ENCODE measurements at regions not wholly inside any gene's neighbourhood (a gene's known extent, or its start where the extent isn't known, plus 50 kb on each side); places are given as distances from the start of the nearest gene placed in this dataset.
"Not testable (repeated sequence)": the region's sequence is repeated elsewhere in the genome, so short reads cannot be mapped to it uniquely, and the experiment has no call there.

DNA sequence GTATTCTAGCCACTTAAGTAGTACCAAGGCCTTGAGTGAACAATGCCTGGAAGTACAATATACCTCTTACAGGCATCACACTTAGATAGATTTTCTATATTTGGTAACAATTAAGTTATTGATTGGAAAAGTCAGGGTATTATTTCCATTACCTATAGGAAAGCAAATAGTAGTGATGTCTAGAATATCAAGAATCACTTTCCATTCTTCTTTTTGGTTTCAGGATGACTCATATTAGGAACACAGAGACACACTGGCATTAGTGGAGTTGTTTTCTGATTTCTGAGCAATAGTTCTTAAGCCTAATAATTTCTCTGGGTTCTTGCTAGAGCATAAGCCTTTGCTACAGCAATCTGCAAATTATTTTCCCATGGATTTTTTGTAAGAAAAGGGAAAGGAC lies 1640.0 kb upstream of the SEL1L start:
- Histone ChIP-seq H3K27me3 (ENCODE audit: insufficient read depth, low read length) (no peaks in the 10 kb centered on the region), H3K27ac (ENCODE audit: low read depth, low read length) (no peak overlapping the region), H3K36me3 (ENCODE audit: insufficient read depth, low read length) (no peaks in the 10 kb centered on the region), H2AFZ (ENCODE audit: low read length, unreplicated experiment) (no peak overlapping the region), H3K79me2 (ENCODE audit: control insufficient read depth, insufficient read depth, low read length, unreplicated experiment) (no peaks in the 10 kb centered on the region), H3K4me3 (ENCODE audit: low read depth, low read length) (no peak overlapping the region), H3K4me1 (ENCODE audit: control insufficient read depth, insufficient read depth, low read length, unreplicated experiment) (no peaks in the 10 kb centered on the region)

DNA sequence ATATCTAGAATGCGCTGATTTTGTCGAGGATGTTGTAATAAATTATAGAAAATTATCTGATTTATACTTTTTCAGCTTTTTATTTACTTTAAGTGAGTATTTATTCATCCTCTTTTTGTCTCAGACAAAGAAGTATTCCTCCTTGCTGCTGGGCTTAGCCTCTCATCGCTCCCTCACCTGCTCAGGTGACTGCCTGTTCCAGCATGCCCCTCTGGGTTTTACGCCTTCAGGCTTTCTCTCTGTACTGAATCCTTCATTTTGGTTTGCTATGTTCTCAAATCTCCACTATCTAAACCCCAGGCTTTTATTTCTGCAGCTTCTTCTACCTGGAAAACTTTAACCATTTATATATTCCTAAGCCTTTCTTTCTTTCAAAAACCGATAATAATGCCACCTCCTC lies 1650.9 kb upstream of the SEL1L start:
- Histone ChIP-seq H3K36me3 (ENCODE audit: insufficient read depth, low read length) (no peaks in the 10 kb centered on the region), H3K27ac (ENCODE audit: low read depth, low read length) (no peak overlapping the region), H3K79me2 (ENCODE audit: control insufficient read depth, insufficient read depth, low read length, unreplicated experiment) (no peaks in the 10 kb centered on the region), H2AFZ (ENCODE audit: low read length, unreplicated experiment) (no peak overlapping the region), H3K4me3 (ENCODE audit: low read depth, low read length) (no peak overlapping the region), H3K27me3 (ENCODE audit: insufficient read depth, low read length) (no peaks in the 10 kb centered on the region), H3K4me1 (ENCODE audit: control insufficient read depth, insufficient read depth, low read length, unreplicated experiment) (no peaks in the 10 kb centered on the region)

DNA sequence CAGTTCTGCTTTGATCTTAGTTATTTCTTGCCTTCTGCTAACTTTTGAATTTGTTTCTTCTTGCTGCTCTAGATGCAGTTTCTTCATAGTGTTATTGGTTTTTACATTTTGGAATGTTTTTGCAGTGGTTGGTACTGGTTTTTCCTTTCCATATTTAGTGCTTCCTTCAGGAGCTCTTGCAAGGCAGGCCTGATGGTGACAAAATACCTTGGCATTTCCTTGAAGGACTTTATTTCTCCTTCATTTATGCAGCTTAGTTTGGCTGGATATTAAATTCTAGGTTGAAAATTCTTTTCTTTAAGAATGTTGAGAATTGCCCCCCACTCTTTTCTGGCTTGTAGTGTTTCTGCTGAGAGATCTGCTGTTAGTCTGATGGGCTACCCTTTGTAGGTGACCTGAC lies 1654.7 kb upstream of the SEL1L start:
- H3K36me3 ChIP-seq (ENCODE audit: insufficient read depth, low read length); H3K4me3 ChIP-seq (ENCODE audit: low read depth, low read length); H3K27me3 ChIP-seq (ENCODE audit: insufficient read depth, low read length); H3K79me2 ChIP-seq (ENCODE audit: control insufficient read depth, insufficient read depth, low read length, unreplicated experiment); H2AFZ ChIP-seq (ENCODE audit: low read length, unreplicated experiment); H3K4me1 ChIP-seq (ENCODE audit: control insufficient read depth, insufficient read depth, low read length, unreplicated experiment); H3K27ac ChIP-seq (ENCODE audit: low read depth, low read length): not testable (repeated sequence)

DNA sequence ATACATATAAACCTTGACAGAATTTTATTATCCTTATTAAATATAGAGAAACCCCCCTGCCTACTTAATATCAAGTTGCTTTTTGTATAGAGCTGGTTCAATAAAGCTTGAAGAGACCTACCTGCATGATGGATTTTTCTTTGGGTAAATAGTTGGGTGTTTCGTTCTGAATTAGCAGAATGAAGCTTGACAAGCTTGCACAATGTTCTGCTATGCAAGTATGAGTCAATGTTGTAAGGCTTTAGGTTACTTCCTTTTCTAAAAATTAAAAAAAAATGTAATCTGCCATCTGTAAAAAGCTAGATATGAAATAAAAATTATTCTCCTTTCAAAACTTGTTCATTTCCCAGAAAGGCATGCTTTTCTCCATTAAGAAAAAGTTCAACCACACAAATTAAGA lies 1662.6 kb upstream of the SEL1L start:
- Histone ChIP-seq H3K4me3 (ENCODE audit: low read depth, low read length) (no peak overlapping the region), H3K27ac (ENCODE audit: low read depth, low read length) (no peak overlapping the region), H3K27me3 (ENCODE audit: insufficient read depth, low read length) (no peaks in the 10 kb centered on the region), H3K79me2 (ENCODE audit: control insufficient read depth, insufficient read depth, low read length, unreplicated experiment) (no peaks in the 10 kb centered on the region), H3K36me3 (ENCODE audit: insufficient read depth, low read length) (no peaks in the 10 kb centered on the region), H3K4me1 (ENCODE audit: control insufficient read depth, insufficient read depth, low read length, unreplicated experiment) (no peaks in the 10 kb centered on the region), H2AFZ (ENCODE audit: low read length, unreplicated experiment) (no peak overlapping the region)

DNA sequence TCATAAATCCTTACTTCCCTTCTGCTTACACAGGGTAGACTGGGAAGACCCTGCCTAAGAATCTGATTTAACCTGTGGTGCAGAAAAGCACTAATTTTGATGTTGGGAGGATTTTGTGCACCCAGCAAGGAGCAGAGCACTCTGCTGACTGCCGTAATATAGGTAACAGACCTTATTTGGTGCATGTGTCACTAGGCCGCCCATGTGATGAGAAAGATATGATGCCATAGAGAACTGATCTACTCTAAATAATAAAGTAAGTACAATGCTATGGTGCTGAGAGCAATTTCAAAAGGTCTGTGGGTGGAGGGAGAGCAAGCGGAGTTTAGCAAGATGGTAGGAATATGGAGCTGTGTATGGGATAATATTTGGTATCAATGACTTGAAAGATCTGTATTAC lies 1663.6 kb upstream of the SEL1L start:
- Histone ChIP-seq H3K36me3 (ENCODE audit: insufficient read depth, low read length) (no peaks in the 10 kb centered on the region), H3K4me1 (ENCODE audit: control insufficient read depth, insufficient read depth, low read length, unreplicated experiment) (no peaks in the 10 kb centered on the region), H3K27ac (ENCODE audit: low read depth, low read length) (no peak overlapping the region), H3K27me3 (ENCODE audit: insufficient read depth, low read length) (no peaks in the 10 kb centered on the region), H3K79me2 (ENCODE audit: control insufficient read depth, insufficient read depth, low read length, unreplicated experiment) (no peaks in the 10 kb centered on the region), H3K4me3 (ENCODE audit: low read depth, low read length) (no peak overlapping the region), H2AFZ (ENCODE audit: low read length, unreplicated experiment) (no peak overlapping the region)

DNA sequence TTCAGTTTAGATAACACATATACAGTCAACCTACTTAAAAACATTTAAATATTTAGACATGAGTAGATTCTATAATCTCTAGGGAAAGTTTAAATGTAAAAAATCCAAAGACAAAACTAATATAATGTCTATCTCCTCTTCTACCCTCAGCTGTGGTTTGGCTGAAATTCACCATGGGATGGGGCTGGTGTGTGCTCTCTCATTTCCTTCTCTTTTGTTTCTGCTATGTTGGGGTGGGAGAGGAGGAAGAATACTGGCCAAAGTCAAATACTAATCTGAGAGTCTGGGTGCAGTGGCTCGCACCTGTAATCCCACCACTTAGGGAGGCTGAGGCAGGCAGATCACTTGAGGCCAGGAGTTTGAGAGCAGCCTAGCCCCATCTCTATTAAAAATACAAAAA lies 1673.9 kb upstream of the SEL1L start:
- Histone ChIP-seq H3K4me3 (ENCODE audit: low read depth, low read length) (no peak overlapping the region), H2AFZ (ENCODE audit: low read length, unreplicated experiment) (no peak overlapping the region), H3K27me3 (ENCODE audit: insufficient read depth, low read length) (no peaks in the 10 kb centered on the region), H3K36me3 (ENCODE audit: insufficient read depth, low read length) (no peaks in the 10 kb centered on the region), H3K79me2 (ENCODE audit: control insufficient read depth, insufficient read depth, low read length, unreplicated experiment) (no peaks in the 10 kb centered on the region), H3K4me1 (ENCODE audit: control insufficient read depth, insufficient read depth, low read length, unreplicated experiment) (no peaks in the 10 kb centered on the region), H3K27ac (ENCODE audit: low read depth, low read length) (no peak overlapping the region)

DNA sequence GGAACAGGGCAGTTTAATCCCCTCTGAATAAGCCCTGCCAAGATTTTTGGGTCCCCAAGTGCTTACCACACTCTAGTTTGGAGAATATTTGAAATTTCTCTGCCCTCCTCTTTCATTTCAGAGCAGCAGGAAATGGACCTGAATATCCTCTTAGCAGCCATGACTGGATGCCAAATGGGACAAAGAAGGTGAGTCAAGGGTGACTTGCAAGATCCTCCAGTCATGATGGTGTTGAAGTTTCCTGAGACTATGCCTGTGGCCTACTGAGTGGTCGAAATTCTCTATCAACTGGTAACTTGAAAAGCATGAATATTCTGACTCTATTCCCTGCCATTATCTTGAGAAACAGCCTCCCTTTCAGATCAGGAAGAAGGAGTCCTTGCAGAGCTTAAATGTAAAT lies 1674.7 kb upstream of the SEL1L start:
- Histone ChIP-seq H3K4me1 (ENCODE audit: control insufficient read depth, insufficient read depth, low read length, unreplicated experiment) (no peaks in the 10 kb centered on the region), H2AFZ (ENCODE audit: low read length, unreplicated experiment) (no peak overlapping the region), H3K4me3 (ENCODE audit: low read depth, low read length) (no peak overlapping the region), H3K79me2 (ENCODE audit: control insufficient read depth, insufficient read depth, low read length, unreplicated experiment) (no peaks in the 10 kb centered on the region), H3K27me3 (ENCODE audit: insufficient read depth, low read length) (no peaks in the 10 kb centered on the region), H3K36me3 (ENCODE audit: insufficient read depth, low read length) (no peaks in the 10 kb centered on the region), H3K27ac (ENCODE audit: low read depth, low read length) (no peak overlapping the region)

DNA sequence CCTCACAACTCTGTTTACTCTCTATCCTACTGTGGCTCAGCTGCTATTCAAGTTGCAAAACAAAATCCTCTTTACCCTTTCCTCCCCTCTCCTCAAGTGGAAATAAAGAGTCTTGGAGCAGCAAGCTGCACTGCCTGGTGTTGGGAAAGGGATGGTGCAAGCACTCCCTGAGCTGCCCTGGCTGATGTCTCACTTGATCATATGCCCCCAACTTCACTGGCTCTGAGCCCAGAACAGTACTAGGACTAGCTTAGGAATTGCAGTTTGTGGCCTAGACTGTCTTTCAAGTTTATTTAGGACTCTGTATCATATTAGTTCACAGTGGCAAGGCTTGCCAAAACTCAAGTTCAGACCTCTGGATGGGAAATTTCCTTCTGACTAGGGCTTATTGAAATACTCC lies 1683.8 kb upstream of the SEL1L start:
- H2AFZ ChIP-seq (ENCODE audit: low read length, unreplicated experiment), result no peak overlapping the region
- no peaks in the 10 kb centered on the region for H3K36me3 ChIP-seq (ENCODE audit: insufficient read depth, low read length)
- H3K79me2 ChIP-seq (ENCODE audit: control insufficient read depth, insufficient read depth, low read length, unreplicated experiment), result no peaks in the 10 kb centered on the region
- no peaks in the 10 kb centered on the region for H3K27me3 ChIP-seq (ENCODE audit: insufficient read depth, low read length)
- no peak overlapping the region for H3K27ac ChIP-seq (ENCODE audit: low read depth, low read length)
- no peaks in the 10 kb centered on the region for H3K4me1 ChIP-seq (ENCODE audit: control insufficient read depth, insufficient read depth, low read length, unreplicated experiment)
- H3K4me3 ChIP-seq (ENCODE audit: low read depth, low read length), result no peak overlapping the region

DNA sequence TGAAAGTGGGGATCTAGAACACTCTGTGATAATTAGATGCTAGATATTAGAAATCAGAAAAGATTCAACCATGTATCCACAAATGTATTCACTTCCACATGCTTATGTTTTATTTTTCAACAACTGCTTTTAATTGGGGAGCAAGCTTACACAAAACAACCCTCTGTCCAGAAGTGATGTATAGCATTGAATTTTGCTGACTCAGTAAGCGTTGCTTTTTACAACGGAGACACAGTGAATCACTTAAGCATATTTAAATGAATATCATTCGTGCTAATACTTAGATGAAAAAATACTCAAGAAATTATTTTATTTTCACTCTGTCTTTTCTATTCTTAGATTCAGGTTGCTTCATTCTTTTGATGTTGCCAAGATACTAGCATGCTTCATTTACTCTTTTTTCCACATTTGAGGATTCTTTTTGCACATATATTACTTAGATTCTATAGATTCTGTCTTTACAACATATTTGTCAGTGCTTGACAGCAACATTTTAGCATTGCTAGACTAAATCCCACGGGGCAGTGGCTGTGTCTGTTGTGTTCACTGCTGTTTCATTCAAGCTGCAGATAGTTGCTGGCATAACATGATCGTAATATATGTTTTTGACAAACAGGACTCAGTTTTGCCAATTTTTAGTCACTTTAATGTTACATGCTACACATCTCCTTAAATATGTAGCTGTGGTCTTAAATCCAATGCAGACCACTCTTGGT lies 1714.4 kb upstream of the SEL1L start:
- no peaks in the 10 kb centered on the region for H3K27me3 ChIP-seq (ENCODE audit: insufficient read depth, low read length)
- H3K27ac ChIP-seq (ENCODE audit: low read depth, low read length), result no peak overlapping the region
- no peaks in the 10 kb centered on the region for H3K4me1 ChIP-seq (ENCODE audit: control insufficient read depth, insufficient read depth, low read length, unreplicated experiment)
- no peaks in the 10 kb centered on the region for H3K79me2 ChIP-seq (ENCODE audit: control insufficient read depth, insufficient read depth, low read length, unreplicated experiment)
- no peak overlapping the region for H3K4me3 ChIP-seq (ENCODE audit: low read depth, low read length)
- no peak overlapping the region for H2AFZ ChIP-seq (ENCODE audit: low read length, unreplicated experiment)
- H3K36me3 ChIP-seq (ENCODE audit: insufficient read depth, low read length), result no peaks in the 10 kb centered on the region

DNA sequence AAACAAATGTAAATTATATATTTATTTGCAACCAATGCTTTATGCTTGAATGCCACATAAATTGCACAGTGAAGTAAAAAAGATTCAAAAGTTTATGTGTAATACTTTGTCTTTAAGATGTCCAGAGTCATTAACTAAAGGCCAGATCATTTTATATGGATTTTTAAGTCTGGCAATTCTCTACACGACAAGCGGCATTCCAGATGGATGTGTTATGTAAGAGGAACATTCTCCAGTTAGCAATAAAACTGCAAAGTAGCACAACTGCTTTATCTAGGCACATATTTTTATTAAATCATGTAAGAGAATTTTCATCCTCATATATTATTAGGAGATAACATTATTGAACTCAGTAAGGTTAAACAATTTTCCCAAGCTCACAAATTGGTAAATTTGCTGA lies 1717.7 kb upstream of the SEL1L start:
- Histone ChIP-seq H3K4me1 (ENCODE audit: control insufficient read depth, insufficient read depth, low read length, unreplicated experiment) (no peaks in the 10 kb centered on the region), H3K27ac (ENCODE audit: low read depth, low read length) (no peak overlapping the region), H3K79me2 (ENCODE audit: control insufficient read depth, insufficient read depth, low read length, unreplicated experiment) (no peaks in the 10 kb centered on the region), H3K4me3 (ENCODE audit: low read depth, low read length) (no peak overlapping the region), H3K36me3 (ENCODE audit: insufficient read depth, low read length) (no peaks in the 10 kb centered on the region), H3K27me3 (ENCODE audit: insufficient read depth, low read length) (no peaks in the 10 kb centered on the region), H2AFZ (ENCODE audit: low read length, unreplicated experiment) (no peak overlapping the region)

DNA sequence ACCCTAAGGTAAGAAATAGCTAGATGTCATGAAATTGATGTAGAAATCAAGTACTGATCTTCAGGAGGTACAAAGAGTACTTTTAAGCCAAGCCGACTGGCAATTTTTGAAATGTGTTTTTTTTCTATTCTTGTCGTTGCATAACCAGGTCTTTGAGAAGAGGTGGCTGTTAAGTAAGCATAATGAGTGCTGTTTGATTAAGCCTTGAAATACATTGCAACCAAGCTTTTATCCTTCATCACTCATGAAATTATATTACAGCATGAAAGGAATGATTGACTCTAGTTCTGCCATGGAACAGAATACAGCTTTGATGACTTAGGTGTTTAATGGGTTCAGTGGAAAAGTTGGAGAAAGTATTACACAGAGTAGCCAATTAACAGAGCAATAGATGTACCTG lies 1720.2 kb upstream of the SEL1L start:
- no peaks in the 10 kb centered on the region for H3K4me1 ChIP-seq (ENCODE audit: control insufficient read depth, insufficient read depth, low read length, unreplicated experiment)
- H3K4me3 ChIP-seq (ENCODE audit: low read depth, low read length), result no peak overlapping the region
- H3K79me2 ChIP-seq (ENCODE audit: control insufficient read depth, insufficient read depth, low read length, unreplicated experiment), result no peaks in the 10 kb centered on the region
- no peak overlapping the region for H3K27ac ChIP-seq (ENCODE audit: low read depth, low read length)
- H3K27me3 ChIP-seq (ENCODE audit: insufficient read depth, low read length), result no peaks in the 10 kb centered on the region; the same call in 1 of the 2 replicates
- no peaks in the 10 kb centered on the region for H3K36me3 ChIP-seq (ENCODE audit: insufficient read depth, low read length)
- no peak overlapping the region for H2AFZ ChIP-seq (ENCODE audit: low read length, unreplicated experiment)

All from ACC112 (cell line).